ENCODE measurements at regions not wholly inside any gene's neighbourhood (a gene's known extent, or its start where the extent isn't known, plus 50 kb on each side); places are given as distances from the start of the nearest gene placed in this dataset.

- no peak for TF ChIP-seq EZH2 (IDR thresholded peaks at IDR 0.05; ENCODE audit: low read length)
- no peak for TF ChIP-seq CTCF (optimal IDR thresholded peaks at IDR 0.05 in 1 of 3, IDR thresholded peaks at IDR 0.05 in 1 of 3, conservative IDR thresholded peaks at IDR 0.05 in 1 of 3; ENCODE audit: extremely low read depth in 1 of 3, insufficient read depth in 2 of 3, low read length in 3 of 3)
Observed at GRCh38 chr2:83579507-83579906, 879.6 kb downstream of the SUCLG1 start.
